ENCODE measurements at regions not wholly inside any gene's neighbourhood (a gene's known extent, or its start where the extent isn't known, plus 50 kb on each side); places are given as distances from the start of the nearest gene placed in this dataset.
A peak's percentile ranks its signal among the peaks of the same experiment; 100 is the strongest.
"Not testable (repeated sequence)": the region's sequence is repeated elsewhere in the genome, so short reads cannot be mapped to it uniquely, and the experiment has no call there.

DNA sequence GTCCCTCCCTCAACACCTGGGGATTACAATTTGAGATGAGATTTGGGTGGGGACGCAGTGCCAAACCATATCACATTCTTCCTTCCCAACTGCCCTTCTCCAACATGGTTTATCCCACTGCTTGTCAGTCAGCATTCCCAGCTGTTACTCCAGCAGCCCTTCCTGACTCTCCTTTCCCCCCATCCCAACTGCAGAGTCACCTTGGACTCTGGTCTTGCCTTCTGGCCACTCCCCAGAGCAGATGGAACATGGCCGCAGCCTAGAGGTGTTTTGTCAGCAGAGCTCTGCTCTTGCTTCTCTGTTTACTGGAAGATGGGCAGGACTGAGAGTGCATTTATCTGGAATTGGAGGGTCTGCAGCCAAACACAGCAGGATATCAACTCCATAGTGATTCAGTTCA, 51.2 kb upstream of the MEX3C start:
- H3K27me3 Mint-ChIP-seq = peaks cover 20% of the 10 kb centered on the region
- H3K4me1 Mint-ChIP-seq = no peaks in the 10 kb centered on the region
- ATAC-seq (no peak), DNase-seq (no peak)
- H3K9me3 Mint-ChIP-seq (ENCODE audit: low read depth) = no peaks in the 10 kb centered on the region
- H3K27ac Mint-ChIP-seq = no peak overlapping the region
- CTCF ChIA-PET = no interaction called here
- no peaks in the 10 kb centered on the region for H3K36me3 Mint-ChIP-seq
- H3K4me3 Mint-ChIP-seq = no peak overlapping the region

DNA sequence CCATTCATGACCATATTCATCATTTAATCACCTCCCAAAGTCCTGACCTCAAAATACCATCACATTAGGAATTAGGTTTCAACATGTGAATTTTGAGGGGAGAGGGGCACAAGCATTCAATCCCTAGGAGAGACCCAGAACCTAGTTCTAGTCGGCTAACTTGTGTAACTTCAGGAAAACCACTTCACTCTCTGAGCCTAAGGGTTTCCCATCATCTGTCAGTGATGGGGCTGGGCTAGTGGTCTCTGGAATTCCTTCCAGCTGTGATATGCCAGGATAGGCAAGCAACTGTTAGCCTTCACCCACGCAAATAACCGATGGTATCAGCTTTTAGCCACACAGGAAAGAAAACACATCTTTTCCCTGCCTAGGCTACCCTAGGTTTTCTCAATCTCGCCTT, 52.5 kb upstream of the MEX3C start:
- H3K27me3 Mint-ChIP-seq = peaks cover 20% of the 10 kb centered on the region
- no peak for ATAC-seq
- no peaks in the 10 kb centered on the region for H3K4me1 Mint-ChIP-seq
- DNase-seq = no peak
- H3K4me3 Mint-ChIP-seq = no peak overlapping the region
- no peak overlapping the region for H3K27ac Mint-ChIP-seq
- CTCF ChIA-PET = no interaction called here
- no peaks in the 10 kb centered on the region for H3K36me3 Mint-ChIP-seq
- H3K9me3 Mint-ChIP-seq (ENCODE audit: low read depth) = no peaks in the 10 kb centered on the region

DNA sequence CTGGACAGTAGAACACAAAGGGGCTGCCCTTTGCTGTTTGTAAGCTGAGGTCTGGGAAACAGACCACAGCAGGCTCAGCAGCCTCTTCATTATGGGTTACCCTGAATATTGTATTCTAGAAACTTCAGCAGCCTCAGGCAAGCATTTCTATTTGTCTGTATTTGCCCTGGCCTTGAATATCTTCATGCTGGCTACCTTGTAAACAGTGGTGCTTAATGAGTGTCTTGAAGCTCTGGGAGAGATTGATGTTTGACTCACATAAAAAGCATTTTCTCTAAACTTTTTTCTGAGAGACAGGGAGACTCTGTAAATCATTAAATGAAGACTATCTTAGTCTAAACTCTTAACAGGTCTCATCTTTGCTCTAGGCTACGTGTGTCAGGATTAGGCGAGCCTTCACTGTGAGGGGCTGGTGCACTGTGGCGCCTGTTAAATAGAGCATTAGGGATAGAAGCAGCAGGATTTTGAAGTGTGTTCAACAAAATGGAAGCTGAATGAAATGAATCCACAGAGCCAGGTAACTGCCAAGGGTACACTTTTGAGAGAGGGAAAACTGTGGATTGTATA, 53.1 kb upstream of the MEX3C start:
- no peaks in the 10 kb centered on the region for H3K36me3 Mint-ChIP-seq
- H3K4me3 Mint-ChIP-seq = no peak overlapping the region
- no peaks in the 10 kb centered on the region for H3K9me3 Mint-ChIP-seq (ENCODE audit: low read depth)
- DNase-seq = no peak
- peaks cover 20% of the 10 kb centered on the region for H3K27me3 Mint-ChIP-seq
- ATAC-seq = no peak
- H3K27ac Mint-ChIP-seq = no peak overlapping the region
- CTCF ChIA-PET = no interaction called here
- H3K4me1 Mint-ChIP-seq = no peaks in the 10 kb centered on the region

DNA sequence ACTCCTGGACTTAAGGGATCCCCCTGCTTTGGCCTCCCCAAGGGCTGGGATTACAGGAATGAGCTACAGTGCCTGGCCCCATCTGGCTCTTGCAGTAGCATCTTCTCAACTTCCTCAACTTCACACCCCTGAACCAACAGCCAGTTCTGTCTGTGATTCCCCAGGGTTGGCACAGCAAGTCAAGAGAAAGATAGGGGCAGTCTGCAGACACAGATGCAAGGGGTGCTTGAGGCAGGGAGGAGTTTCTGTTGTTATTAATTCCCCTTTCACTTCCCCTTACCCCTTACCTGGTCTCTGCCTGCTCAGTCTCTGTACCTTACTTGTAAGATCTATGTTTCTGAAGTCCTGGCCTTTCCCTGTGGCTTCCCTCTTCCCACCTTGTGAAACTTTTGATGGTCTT, 54.1 kb upstream of the MEX3C start:
- Mint-ChIP-seq H3K36me3 (no peaks in the 10 kb centered on the region), H3K4me3 (no peak overlapping the region), H3K9me3 (ENCODE audit: low read depth) (no peaks in the 10 kb centered on the region), H3K27me3 (peaks cover 20% of the 10 kb centered on the region), H3K27ac (no peak overlapping the region), H3K4me1 (no peaks in the 10 kb centered on the region)
- ATAC-seq = no peak
- no peak for DNase-seq
- CTCF ChIA-PET = no interaction called here

DNA sequence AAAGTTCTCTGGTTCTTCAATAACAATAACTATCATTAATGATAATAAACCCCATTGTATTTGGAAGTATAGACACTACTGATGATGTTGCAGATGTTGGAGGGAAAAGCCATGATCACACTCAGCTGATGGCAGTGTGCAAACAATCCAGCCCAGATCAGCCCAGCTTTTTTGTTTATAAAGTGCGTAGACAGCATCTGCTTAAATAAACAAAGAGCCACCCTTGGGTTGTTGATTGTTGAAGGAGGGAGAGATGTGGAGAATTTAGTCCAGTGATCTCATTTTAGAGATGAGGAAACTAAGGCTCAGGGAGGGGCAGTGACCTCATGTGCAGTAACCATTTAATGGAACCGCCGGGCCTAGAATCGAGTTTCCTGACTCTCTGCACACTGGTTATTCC, 56.0 kb upstream of the MEX3C start:
- no peaks in the 10 kb centered on the region for H3K4me1 Mint-ChIP-seq
- H3K4me3 Mint-ChIP-seq = no peak overlapping the region
- H3K27me3 Mint-ChIP-seq = peaks cover 30% of the 10 kb centered on the region
- no peaks in the 10 kb centered on the region for H3K9me3 Mint-ChIP-seq (ENCODE audit: low read depth)
- ATAC-seq (no peak), DNase-seq (no peak)
- peaks cover 2% of the 10 kb centered on the region for H3K36me3 Mint-ChIP-seq
- no peak overlapping the region for H3K27ac Mint-ChIP-seq
- CTCF ChIA-PET = no interaction called here

DNA sequence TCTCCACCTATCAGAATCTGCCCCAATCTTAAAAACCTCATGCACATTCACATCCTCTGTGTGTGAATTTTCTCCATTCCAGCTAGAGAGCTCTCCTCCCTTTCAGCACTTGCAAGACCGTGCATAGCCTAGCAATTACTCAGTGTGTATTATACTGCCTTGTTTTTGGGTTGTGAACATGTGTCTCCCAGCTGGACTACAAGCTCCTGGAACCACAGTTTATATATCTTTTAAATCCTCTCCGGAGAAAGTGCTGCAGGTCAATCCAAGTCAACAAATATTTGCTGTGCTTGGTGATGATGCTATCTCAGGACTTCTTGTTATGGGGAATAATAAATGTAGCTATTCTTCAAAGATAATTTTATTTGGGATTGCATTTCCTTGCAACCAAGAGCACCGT, 58.2 kb upstream of the MEX3C start:
- H3K27ac Mint-ChIP-seq = no peak overlapping the region
- peaks cover 20% of the 10 kb centered on the region for H3K27me3 Mint-ChIP-seq
- ATAC-seq = no peak
- no peak overlapping the region for H3K4me3 Mint-ChIP-seq
- CTCF ChIA-PET = no interaction called here
- no peaks in the 10 kb centered on the region for H3K9me3 Mint-ChIP-seq (ENCODE audit: low read depth)
- DNase-seq = no peak
- no peaks in the 10 kb centered on the region for H3K4me1 Mint-ChIP-seq
- peaks cover 2% of the 10 kb centered on the region for H3K36me3 Mint-ChIP-seq

DNA sequence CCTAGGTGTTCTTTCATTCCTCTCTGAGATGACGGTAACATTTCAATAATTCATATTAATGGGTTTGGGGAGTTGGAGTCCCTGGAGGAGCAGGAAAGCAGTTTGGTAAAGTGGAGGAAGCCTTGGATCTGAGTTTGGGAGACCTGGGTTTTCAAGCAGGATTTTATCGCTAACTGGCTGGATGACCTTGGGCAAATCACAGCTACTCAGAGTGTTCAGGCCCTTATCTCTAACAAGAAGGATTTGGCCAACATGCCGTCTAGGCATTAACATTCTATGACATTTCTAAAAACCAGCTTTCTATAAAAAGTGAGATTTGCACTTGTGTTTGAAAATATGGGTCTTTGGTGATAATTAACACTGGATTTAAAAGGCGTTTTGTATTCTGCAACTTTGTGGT, 59.7 kb upstream of the MEX3C start:
- no peak overlapping the region for H3K27ac Mint-ChIP-seq
- no peaks in the 10 kb centered on the region for H3K9me3 Mint-ChIP-seq (ENCODE audit: low read depth)
- no peak for ATAC-seq
- H3K27me3 Mint-ChIP-seq = peaks cover 17% of the 10 kb centered on the region
- no peak for DNase-seq
- CTCF ChIA-PET = no interaction called here
- peaks cover 2% of the 10 kb centered on the region for H3K36me3 Mint-ChIP-seq
- no peak overlapping the region for H3K4me3 Mint-ChIP-seq
- no peaks in the 10 kb centered on the region for H3K4me1 Mint-ChIP-seq

DNA sequence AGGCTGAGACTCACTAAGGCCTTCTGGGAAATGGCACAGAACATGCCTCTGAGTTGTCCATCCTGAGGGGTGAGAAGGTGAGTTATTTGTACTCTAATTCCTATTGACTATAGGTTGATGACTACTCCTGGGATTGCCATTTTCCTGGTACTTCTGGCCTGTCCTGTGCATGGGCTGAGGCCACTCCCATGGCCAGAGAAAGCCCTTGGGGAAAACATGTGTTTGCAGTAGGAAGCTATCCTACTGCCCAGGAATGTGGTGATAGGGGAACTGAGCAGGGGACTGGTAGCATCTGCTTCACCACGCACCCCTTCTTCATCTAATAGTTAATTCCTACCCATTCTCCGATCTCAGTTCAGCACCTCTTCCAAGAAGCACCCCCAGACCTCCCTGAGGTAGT, 62.6 kb upstream of the MEX3C start:
- ATAC-seq (no peak), DNase-seq (no peak)
- no peaks in the 10 kb centered on the region for H3K4me1 Mint-ChIP-seq
- H3K27me3 Mint-ChIP-seq = peaks cover 36% of the 10 kb centered on the region
- CTCF ChIA-PET = interaction anchor here (1.6 kb wide), 1 partner anchor 15 kb away, joined by 3 read pairs; no protein-coding TSS in a partner anchor
- no peaks in the 10 kb centered on the region for H3K9me3 Mint-ChIP-seq (ENCODE audit: low read depth)
- no peak overlapping the region for H3K27ac Mint-ChIP-seq
- no peak overlapping the region for H3K4me3 Mint-ChIP-seq
- peaks cover 2% of the 10 kb centered on the region for H3K36me3 Mint-ChIP-seq

DNA sequence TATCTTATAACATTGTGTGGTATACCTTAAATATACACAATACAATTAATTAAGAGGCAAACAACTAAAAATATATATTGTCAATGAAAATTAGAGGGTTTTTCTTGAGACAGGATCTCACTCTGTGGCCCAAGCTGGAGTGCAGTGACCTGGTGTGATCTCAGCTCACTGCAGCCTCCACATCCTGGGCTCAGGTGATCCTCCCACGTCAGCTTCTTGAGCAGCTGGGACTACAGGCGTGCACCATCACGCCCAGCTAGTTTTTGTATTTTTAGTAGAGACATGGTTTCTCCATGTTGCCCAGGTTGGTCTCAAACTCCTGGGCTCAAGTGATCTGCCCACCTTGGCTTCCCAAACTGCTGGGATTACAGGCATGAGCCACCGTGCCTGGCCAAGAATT, 68.6 kb upstream of the MEX3C start:
- ATAC-seq; H3K36me3 Mint-ChIP-seq; H3K4me3 Mint-ChIP-seq; DNase-seq; H3K9me3 Mint-ChIP-seq (ENCODE audit: low read depth); H3K27ac Mint-ChIP-seq; H3K4me1 Mint-ChIP-seq; CTCF ChIA-PET: not testable (repeated sequence)
- peaks cover 37% of the 10 kb centered on the region for H3K27me3 Mint-ChIP-seq

DNA sequence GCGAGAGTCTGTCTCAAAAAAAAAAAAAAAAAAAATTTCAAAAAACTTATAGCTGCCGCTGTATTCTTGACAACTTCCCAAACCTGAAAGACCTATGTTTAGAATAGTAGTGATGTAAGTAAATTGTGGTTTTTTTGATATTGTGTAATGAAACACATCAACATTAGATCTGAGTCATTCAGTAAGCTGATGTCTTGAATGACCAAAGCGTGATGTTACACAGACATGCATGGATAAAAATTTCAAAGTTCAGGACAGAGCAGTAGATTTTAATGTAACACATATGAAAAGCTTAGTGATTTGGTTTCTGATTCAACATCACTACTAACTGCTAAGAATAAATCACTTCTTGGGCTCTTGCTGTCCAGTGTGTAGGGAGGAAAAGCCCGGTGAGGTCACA, 69.3 kb upstream of the MEX3C start:
- no peak for ATAC-seq
- CTCF ChIA-PET = interaction anchor here (1.0 kb wide), 1 partner anchor 11 kb away, joined by 4 read pairs; no protein-coding TSS in a partner anchor
- Mint-ChIP-seq H3K9me3 (ENCODE audit: low read depth) (no peaks in the 10 kb centered on the region), H3K4me1 (peaks cover 1% of the 10 kb centered on the region), H3K36me3 (no peaks in the 10 kb centered on the region), H3K4me3 (no peak overlapping the region), H3K27ac (no peak overlapping the region), H3K27me3 (peaks cover 34% of the 10 kb centered on the region)
- DNase-seq = no peak

DNA sequence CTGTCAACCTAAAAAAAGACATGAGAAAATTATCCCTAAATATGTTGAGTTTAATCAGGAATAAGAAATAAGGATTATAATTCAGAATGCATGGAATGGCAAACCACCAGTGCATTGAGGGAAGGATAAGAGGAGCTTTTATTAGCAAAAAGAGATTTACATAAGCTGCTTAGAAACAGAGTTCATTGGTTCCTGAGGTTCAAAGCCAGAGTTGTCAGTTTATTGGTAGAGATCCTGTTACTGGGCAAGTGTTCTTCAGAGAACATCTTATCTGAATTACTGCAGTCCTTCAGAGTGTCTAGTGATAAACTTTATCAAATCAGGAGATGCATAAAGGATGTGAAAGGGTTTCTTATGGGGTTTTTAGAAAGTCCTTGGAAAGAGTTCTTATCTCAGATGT, 76.0 kb upstream of the MEX3C start:
- CTCF ChIA-PET = interaction anchor here (1.2 kb wide), 1 partner anchor 163 kb away, joined by 4 read pairs; no protein-coding TSS in a partner anchor
- H3K9me3 Mint-ChIP-seq (ENCODE audit: low read depth) = no peaks in the 10 kb centered on the region
- H3K4me1 Mint-ChIP-seq = peaks cover 7% of the 10 kb centered on the region
- H3K27me3 Mint-ChIP-seq = peaks cover 3% of the 10 kb centered on the region
- no peak overlapping the region for H3K4me3 Mint-ChIP-seq
- DNase-seq (no peak), ATAC-seq (no peak)
- H3K27ac Mint-ChIP-seq = no peak overlapping the region
- no peaks in the 10 kb centered on the region for H3K36me3 Mint-ChIP-seq

DNA sequence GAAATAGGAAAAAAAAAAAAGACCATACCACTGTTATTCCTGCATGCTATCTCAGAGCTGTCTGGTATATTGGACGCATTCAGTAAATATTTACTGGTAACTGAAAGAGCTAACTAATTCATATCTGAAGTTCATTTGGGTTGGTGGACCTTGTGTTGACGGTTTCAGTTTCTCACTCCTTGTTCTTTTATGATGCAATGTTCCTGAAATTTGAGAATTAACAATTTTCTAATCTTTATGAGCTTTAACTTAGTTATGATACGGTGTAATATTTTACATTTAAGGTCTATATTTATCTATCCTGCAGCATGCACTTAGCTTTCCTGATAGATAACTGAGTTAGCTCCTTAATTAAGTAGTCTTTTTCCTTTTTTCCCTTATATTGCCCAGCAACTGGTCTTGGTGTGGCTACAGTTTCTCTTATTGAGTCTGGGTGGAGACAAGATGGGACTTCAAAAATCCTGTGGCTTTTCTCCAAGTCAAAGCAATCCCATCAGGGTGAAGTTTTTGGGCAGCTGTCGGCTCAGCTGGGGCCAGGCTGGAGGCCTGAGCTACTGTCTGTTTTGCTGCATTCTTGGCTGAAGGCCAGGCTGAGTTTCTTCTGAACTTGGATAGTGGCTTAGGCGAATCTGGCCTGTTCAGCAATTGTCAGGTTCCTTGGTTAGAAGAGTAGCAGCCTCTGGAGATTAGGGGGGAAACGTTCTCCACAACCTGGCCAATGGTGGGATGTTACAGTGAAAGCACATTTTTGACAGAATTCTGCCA, 78.4 kb upstream of the MEX3C start:
- no peak overlapping the region for H3K4me3 Mint-ChIP-seq
- CTCF ChIA-PET = interaction anchor here (0.7 kb wide), 1 partner anchor 146 kb away, joined by 3 read pairs; no protein-coding TSS in a partner anchor
- no peaks in the 10 kb centered on the region for H3K36me3 Mint-ChIP-seq
- ATAC-seq (no peak), DNase-seq (no peak)
- H3K9me3 Mint-ChIP-seq (ENCODE audit: low read depth) = no peaks in the 10 kb centered on the region
- peaks cover 3% of the 10 kb centered on the region for H3K27me3 Mint-ChIP-seq
- peaks cover 9% of the 10 kb centered on the region for H3K4me1 Mint-ChIP-seq
- H3K27ac Mint-ChIP-seq = no peak overlapping the region

DNA sequence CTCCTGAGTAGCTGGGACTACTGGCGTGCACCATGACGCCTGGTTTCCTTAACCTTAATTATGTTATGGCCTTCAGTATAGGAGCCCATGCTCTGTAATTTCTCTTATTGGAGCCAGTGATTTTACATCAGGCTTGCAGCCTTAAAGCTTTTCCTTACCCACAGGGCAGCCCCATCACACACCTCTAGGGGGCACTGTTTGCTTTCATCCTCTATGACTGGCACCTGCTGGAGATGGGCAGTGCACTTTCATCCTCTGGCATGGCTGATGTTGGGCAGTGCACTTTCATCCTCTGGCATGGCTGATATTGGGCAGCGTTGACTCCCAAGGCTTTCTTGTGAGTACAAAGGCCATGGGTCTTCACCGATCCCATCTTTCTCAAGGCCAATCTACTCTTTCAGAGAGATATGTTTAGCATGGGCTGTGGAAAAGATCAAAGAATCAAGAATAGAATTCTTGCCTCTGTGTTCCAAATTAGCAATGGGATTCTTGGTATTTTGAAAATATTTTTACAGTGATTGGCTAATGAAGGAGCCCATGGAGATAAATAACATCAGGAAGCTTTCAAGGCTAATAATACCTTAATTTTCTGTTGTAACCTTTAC, 80.7 kb upstream of the MEX3C start:
- Mint-ChIP-seq H3K4me3 (no peak overlapping the region), H3K36me3 (no peaks in the 10 kb centered on the region), H3K27me3 (peaks cover 3% of the 10 kb centered on the region), H3K4me1 (peaks cover 9% of the 10 kb centered on the region), H3K27ac (no peak overlapping the region), H3K9me3 (ENCODE audit: low read depth) (no peaks in the 10 kb centered on the region)
- peak; percentile 71 for DNase-seq
- peak; percentile 71 for ATAC-seq
- CTCF ChIA-PET = interaction anchor here (0.5 to 1.9 kb wide), 7 partner anchors 11 to 1952 kb away, joined by 3 to 8 read pairs (median 4); no protein-coding TSS in a partner anchor

DNA sequence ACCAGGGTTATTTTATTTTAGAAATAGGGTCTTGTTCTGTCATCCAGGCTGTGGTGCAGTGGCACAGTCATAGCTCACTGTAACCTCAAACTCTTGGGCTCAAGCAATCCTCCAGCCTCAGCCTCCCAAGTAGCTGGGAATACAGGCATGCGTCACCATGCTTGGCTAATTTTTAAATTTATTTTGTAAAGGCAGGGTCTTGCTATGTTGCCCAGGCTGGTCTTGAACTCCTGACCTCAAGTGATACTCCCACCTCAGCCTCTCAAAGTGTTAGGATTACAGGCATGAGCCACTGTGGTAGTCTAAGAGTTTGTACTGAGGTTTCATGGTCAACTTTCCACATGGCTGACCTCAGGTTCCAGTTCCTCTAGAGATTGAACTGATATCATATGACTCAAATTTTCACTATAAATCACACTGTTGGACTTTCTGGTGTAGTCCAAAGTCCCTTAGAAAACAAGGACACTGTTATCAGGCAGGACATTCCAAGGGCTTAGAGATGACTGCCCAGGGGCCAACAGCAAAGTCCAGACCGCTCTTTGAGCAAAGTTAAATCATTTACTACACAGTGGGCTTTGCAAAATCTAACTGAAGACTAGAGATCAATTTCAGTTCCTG, 82.0 kb upstream of the MEX3C start:
- no peaks in the 10 kb centered on the region for H3K9me3 Mint-ChIP-seq (ENCODE audit: low read depth)

More for the DNA sequence above, 82.0 kb upstream of the MEX3C start:
- no peaks in the 10 kb centered on the region for H3K27me3 Mint-ChIP-seq
- CTCF ChIA-PET = no interaction called here
- H3K27ac Mint-ChIP-seq = no peak overlapping the region
- peaks cover 9% of the 10 kb centered on the region for H3K4me1 Mint-ChIP-seq
- no peaks in the 10 kb centered on the region for H3K36me3 Mint-ChIP-seq
- H3K4me3 Mint-ChIP-seq = no peak overlapping the region
- ATAC-seq = no peak
- no peak for DNase-seq

Measured in activated CD8-positive, alpha-beta memory T cell treated with anti-CD3 and anti-CD28 coated beads, Interleukin-2, amount 10 ng/mL, durations not matched to agents 7 days and 5 days (primary cell).